Neural cell (in vitro differentiated cells): ENCODE measurements at regions not wholly inside any gene's neighbourhood (a gene's known extent, or its start where the extent isn't known, plus 50 kb on each side); places are given as distances from the start of the nearest gene placed in this dataset.

Source experiments
- CTCF ChIP-seq: fragments of 450-650 bp; IDR thresholded peaks from 2 replicates; pipeline ENCODE4 v1.5.1; 2014; ENCODE audit warnings: antibody characterized with exemption, mild to moderate bottlenecking, moderate library complexity; ENCODE audit not compliant: poor library complexity, severe bottlenecking
- EP300 ChIP-seq: fragments of 450-650 bp; conservative IDR thresholded peaks from 2 replicates; pipeline ENCODE4 v1.6.1; 2014; ENCODE audit warnings: antibody characterized with exemption, mild to moderate bottlenecking, moderate library complexity; ENCODE audit not compliant: poor library complexity, severe bottlenecking
- POLR2AphosphoS5 ChIP-seq: IDR thresholded peaks from 2 replicates; pipeline ENCODE4 v1.6.1; 2012

GRCh38 chrY:19220784-19221183 is 447.2 kb upstream of the HSFY2 start:
- no peak for TF ChIP-seq CTCF
- TF ChIP-seq POLR2AphosphoS5: no peak
- TF ChIP-seq EP300: no peak
